Liver (tissue), 8 donors: ENCODE measurements at regions not wholly inside any gene's neighbourhood (a gene's known extent, or its start where the extent isn't known, plus 50 kb on each side); places are given as distances from the start of the nearest gene placed in this dataset.

Source experiments
- DNase-seq: peaks from one replicate; pipeline ENCODE4 v3.0.0-alpha.2; 2017; ENCODE audit warnings: low spot score
- H3K27ac ChIP-seq, 2 donors: one replicate each; pipeline ENCODE4 v1.7.0; 2013; ENCODE audit warnings: inconsistent platforms in 2 of 2, low read length in 2 of 2, control low read depth in 1 of 2, low read depth in 1 of 2, mild to moderate bottlenecking in 1 of 2
- H3K27me3 ChIP-seq, 4 donors: one replicate each; pipeline versions ENCODE4 v1.6.1 to v1.7.0; 2013; ENCODE audit warnings: low read length in 3 of 4, inconsistent platforms in 1 of 4, mild to moderate bottlenecking in 1 of 4, moderate library complexity in 1 of 4; ENCODE audit not compliant: control insufficient read depth in 4 of 4, insufficient read depth in 4 of 4
- H3K36me3 ChIP-seq, 4 donors: one replicate each; pipeline versions ENCODE4 v1.6.1 to v1.7.0; 2013; ENCODE audit warnings: low read length in 3 of 4, mild to moderate bottlenecking in 3 of 4, low read depth in 1 of 4, moderate library complexity in 1 of 4; ENCODE audit not compliant: control insufficient read depth in 4 of 4, insufficient read depth in 3 of 4
- H3K4me1 ChIP-seq, 4 donors: one replicate each; pipeline versions ENCODE4 v1.6.1 to v1.7.0; 2013; ENCODE audit warnings: low read length in 3 of 4, mild to moderate bottlenecking in 3 of 4, moderate library complexity in 1 of 4; ENCODE audit not compliant: control insufficient read depth in 4 of 4, insufficient read depth in 4 of 4
- H3K4me3 ChIP-seq, 3 donors: one replicate each; pipeline versions ENCODE4 v1.6.1 to v1.7.0; 2013; ENCODE audit warnings: low read length in 3 of 3, control low read depth in 1 of 3, low read depth in 1 of 3, mild to moderate bottlenecking in 1 of 3
- H3K9ac ChIP-seq, 2 donors: one replicate each; pipeline ENCODE4 v1.7.0; 2013; ENCODE audit warnings: low read length in 2 of 2, mild to moderate bottlenecking in 2 of 2, moderate library complexity in 2 of 2, control low read depth in 1 of 2, low read depth in 1 of 2
- H3K9me3 ChIP-seq, 4 donors: one replicate each; pipeline versions ENCODE4 v1.6.1 to v1.7.0; 2013; ENCODE audit warnings: low read length in 3 of 4; ENCODE audit not compliant: control insufficient read depth in 4 of 4
- ATF3 ChIP-seq: IDR thresholded peaks from 2 replicates; pipeline ENCODE4 v1.6.1; 2016; ENCODE audit warnings: antibody characterized with exemption
- CTCF ChIP-seq: fragments of 150-350 bp; IDR thresholded peaks from 2 replicates; pipeline ENCODE4 v1.5.1; 2017; ENCODE audit warnings: improper control_type of control experiment, low read depth, low read length; ENCODE audit not compliant: missing input control
- EGR1 ChIP-seq, 2 donors: IDR thresholded peaks; 2 replicates each; pipeline ENCODE4 v1.6.1; 2016 to 2018; ENCODE audit warnings: antibody characterized with exemption in 2 of 2, low read depth in 2 of 2
- FOXA1 ChIP-seq: IDR thresholded peaks from 2 replicates; pipeline ENCODE4 v1.6.1; 2016; ENCODE audit warnings: antibody characterized with exemption
- FOXA2 ChIP-seq: IDR thresholded peaks from 2 replicates; pipeline ENCODE4 v1.6.1; 2016; ENCODE audit warnings: antibody characterized with exemption
- GABPA ChIP-seq, 2 donors: IDR thresholded peaks in 1 of 2; conservative IDR thresholded peaks in 1 of 2; 2 replicates each; pipeline ENCODE4 v1.6.1; 2016; ENCODE audit warnings: antibody characterized with exemption in 2 of 2, mild to moderate bottlenecking in 1 of 2, moderate library complexity in 1 of 2
- HNF4A ChIP-seq, 2 donors: conservative IDR thresholded peaks; 2 replicates each; pipeline ENCODE4 v1.6.1; 2016; ENCODE audit warnings: antibody characterized with exemption in 2 of 2, mild to moderate bottlenecking in 2 of 2
- HNF4G ChIP-seq: IDR thresholded peaks from 2 replicates; pipeline ENCODE4 v1.6.1; 2016; ENCODE audit warnings: antibody characterized with exemption
- JUND ChIP-seq, 2 donors: IDR thresholded peaks; 2 replicates each; pipeline ENCODE4 v1.6.1; 2016; ENCODE audit warnings: antibody characterized with exemption in 2 of 2
- RAD21 ChIP-seq, 2 donors: IDR thresholded peaks; 2 replicates each; pipeline ENCODE4 v1.6.1; 2016; ENCODE audit warnings: antibody characterized with exemption in 2 of 2, mild to moderate bottlenecking in 2 of 2
- REST ChIP-seq: IDR thresholded peaks from 2 replicates; pipeline ENCODE4 v1.6.1; 2016; ENCODE audit warnings: antibody characterized with exemption, mild to moderate bottlenecking
- SP1 ChIP-seq: IDR thresholded peaks from 2 replicates; pipeline ENCODE4 v1.6.1; 2018; ENCODE audit warnings: antibody characterized with exemption, mild to moderate bottlenecking
- TAF1 ChIP-seq: conservative IDR thresholded peaks from 2 replicates; pipeline ENCODE4 v1.6.1; 2016; ENCODE audit warnings: antibody characterized with exemption, mild to moderate bottlenecking
- YY1 ChIP-seq: IDR thresholded peaks from 2 replicates; pipeline ENCODE4 v1.6.1; 2016; ENCODE audit warnings: antibody characterized with exemption, mild to moderate bottlenecking
- ZBTB33 ChIP-seq: IDR thresholded peaks from 2 replicates; pipeline ENCODE4 v1.6.1; 2016; ENCODE audit warnings: antibody characterized with exemption
- WGBS: extraction: QIAGEN DNeasy Blood & Tissue Kit; methylation state at CpG from one replicate; pipeline ENCODE4 v1.1.7; 2013; 5-methylcytosine and 5-hydroxymethylcytosine counted together
- TF ChIP-seq, protein P1 (sequence below): IDR thresholded peaks from 2 replicates; pipeline ENCODE4 v1.6.1; 2016; ENCODE audit warnings: antibody characterized with exemption
- donor health status: healthy.
- donor health status: healthy.
- donor health status: healthy.
- donor health status: healthy.
- donor health status: healthy.

DNA sequence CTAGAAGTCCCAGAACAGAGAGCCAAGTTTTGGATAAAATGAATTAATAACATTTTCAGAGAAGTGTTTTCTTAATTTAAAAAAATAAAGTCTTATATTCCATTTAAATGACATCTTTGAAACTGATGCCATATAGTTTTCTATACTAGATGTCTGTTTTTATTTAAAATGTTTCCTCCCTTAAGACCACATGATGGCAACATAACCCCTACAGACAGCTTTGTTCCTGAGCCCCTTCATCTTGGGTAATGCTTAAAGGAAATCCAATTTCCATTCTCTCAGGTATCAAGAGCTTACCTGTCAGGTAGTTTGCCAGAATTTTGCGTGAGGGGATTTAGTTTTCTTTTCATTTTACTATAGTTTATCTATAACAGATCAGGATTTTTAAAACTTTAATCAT, 181.4 kb upstream of the UGT8 start:
- Histone ChIP-seq H3K4me1 (no peaks in the 10 kb centered on the region), H3K27ac (no peak overlapping the region), H3K9me3 (no peaks in the 10 kb centered on the region), H3K4me3 (no peak overlapping the region), H3K27me3 (no peaks in the 10 kb centered on the region), H3K9ac (no peak overlapping the region), H3K36me3 (no peaks in the 10 kb centered on the region)
- 34% methylated on average over 1 of the region's 1 CpG for WGBS
- DNase-seq: no peak
- no peak for TF ChIP-seq ATF3
- TF ChIP-seq YY1: no peak
- no peak for TF ChIP-seq GABPA (IDR thresholded peaks at IDR 0.05 in 1 of 2, conservative IDR thresholded peaks at IDR 0.05 in 1 of 2)
- TF ChIP-seq, protein P1, sequence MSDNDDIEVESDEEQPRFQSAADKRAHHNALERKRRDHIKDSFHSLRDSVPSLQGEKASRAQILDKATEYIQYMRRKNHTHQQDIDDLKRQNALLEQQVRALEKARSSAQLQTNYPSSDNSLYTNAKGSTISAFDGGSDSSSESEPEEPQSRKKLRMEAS: no peak
- no peak for TF ChIP-seq RAD21 (IDR thresholded peaks at IDR 0.05)
- TF ChIP-seq TAF1: no peak
- no peak for TF ChIP-seq REST
- TF ChIP-seq ZBTB33: no peak
- no peak for TF ChIP-seq HNF4A (conservative IDR thresholded peaks at IDR 0.05)

GRCh38 chr4:114420069-114420468, 178.5 kb upstream of the UGT8 start:
- Histone ChIP-seq H3K27me3 (no peaks in the 10 kb centered on the region), H3K9ac (no peak overlapping the region), H3K36me3 (no peaks in the 10 kb centered on the region), H3K4me3 (no peak overlapping the region), H3K4me1 (no peaks in the 10 kb centered on the region), H3K27ac (no peak overlapping the region), H3K9me3 (no peaks in the 10 kb centered on the region)
- no peak for DNase-seq
- TF ChIP-seq FOXA1 (no peak), RAD21 (IDR thresholded peaks at IDR 0.05) (no peak), YY1 (no peak), GABPA (IDR thresholded peaks at IDR 0.05 in 1 of 2, conservative IDR thresholded peaks at IDR 0.05 in 1 of 2) (no peak), ATF3 (no peak), HNF4G (no peak), REST (no peak), EGR1 (IDR thresholded peaks at IDR 0.05; ENCODE audit: low read depth in 2 of 2) (no peak), HNF4A (conservative IDR thresholded peaks at IDR 0.05) (no peak), SP1 (no peak), JUND (IDR thresholded peaks at IDR 0.05) (no peak), FOXA2 (no peak), TAF1 (no peak), CTCF (no peak)
- TF ChIP-seq, protein P1: no peak
- 84% methylated on average over 4 of the region's 4 CpGs for WGBS
